ENCODE measurements at regions not wholly inside any gene's neighbourhood (a gene's known extent, or its start where the extent isn't known, plus 50 kb on each side); places are given as distances from the start of the nearest gene placed in this dataset.

DNA sequence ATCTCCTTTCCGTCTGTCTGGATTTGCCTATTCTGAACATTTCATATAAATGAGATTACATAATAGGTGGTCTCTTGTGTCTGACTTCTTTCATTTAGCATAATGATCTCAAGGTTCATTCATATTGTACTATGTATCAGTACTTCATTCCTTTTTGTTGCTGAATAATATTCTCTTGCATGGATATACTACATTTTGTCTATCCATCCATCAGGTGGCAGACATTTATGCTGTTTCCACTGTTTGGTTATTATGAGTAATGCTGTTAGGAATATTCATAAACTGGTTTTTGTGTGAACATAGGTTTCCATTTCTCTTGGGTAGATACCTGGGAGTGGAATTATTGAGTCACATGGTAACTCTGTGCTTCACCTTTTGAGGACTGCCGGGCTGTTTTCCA lies 148.2 kb upstream of the PMEPA1 start:
- WGBS, 5 donors, result 79 to 94% (median 85%) methylated on average over 2 of the region's 2 CpGs
- Histone ChIP-seq H3K27ac (no peak overlapping the region), H3K9me3 (no peaks in the 10 kb centered on the region), H3K36me3 (no peaks in the 10 kb centered on the region), H3K4me3 (no peak overlapping the region), H3K27me3 (peaks cover 0 to 17% (median 0%) of the 10 kb centered on the region in 3 donors), H3K4me1 (no peaks in the 10 kb centered on the region)
- no peak for DNase-seq
- TF ChIP-seq, protein P1, sequence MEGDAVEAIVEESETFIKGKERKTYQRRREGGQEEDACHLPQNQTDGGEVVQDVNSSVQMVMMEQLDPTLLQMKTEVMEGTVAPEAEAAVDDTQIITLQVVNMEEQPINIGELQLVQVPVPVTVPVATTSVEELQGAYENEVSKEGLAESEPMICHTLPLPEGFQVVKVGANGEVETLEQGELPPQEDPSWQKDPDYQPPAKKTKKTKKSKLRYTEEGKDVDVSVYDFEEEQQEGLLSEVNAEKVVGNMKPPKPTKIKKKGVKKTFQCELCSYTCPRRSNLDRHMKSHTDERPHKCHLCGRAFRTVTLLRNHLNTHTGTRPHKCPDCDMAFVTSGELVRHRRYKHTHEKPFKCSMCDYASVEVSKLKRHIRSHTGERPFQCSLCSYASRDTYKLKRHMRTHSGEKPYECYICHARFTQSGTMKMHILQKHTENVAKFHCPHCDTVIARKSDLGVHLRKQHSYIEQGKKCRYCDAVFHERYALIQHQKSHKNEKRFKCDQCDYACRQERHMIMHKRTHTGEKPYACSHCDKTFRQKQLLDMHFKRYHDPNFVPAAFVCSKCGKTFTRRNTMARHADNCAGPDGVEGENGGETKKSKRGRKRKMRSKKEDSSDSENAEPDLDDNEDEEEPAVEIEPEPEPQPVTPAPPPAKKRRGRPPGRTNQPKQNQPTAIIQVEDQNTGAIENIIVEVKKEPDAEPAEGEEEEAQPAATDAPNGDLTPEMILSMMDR (IDR thresholded peaks at IDR 0.05), result no peak
- no peak for TF ChIP-seq POLR2AphosphoS5 (IDR thresholded peaks at IDR 0.05)
- TF ChIP-seq EP300 (IDR thresholded peaks at IDR 0.05), result no peak
- TF ChIP-seq POLR2A (IDR thresholded peaks at IDR 0.05), result no peak
- intact Hi-C loops (cut with DNase I; ENCODE audit: low total_unique reads), result no loop called here

DNA sequence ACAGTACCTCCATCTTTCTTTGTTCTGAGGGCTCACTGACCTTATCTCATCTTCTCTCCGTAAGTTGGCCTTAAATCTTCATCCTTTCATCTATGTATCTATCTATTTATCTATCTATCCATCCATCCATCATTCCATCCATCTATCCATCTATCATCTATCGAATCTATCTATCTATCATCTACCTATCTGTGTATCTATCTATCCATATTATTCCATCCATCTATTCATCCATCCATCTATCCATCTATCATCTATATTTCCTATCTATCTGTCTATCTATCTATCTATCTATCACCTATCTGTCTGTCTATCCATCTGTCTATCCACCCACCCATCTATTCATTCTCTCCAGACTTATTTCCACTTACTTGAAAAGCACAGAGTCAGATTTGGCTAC lies 147.3 kb upstream of the PMEPA1 start:
- DNase-seq, result no peak
- TF ChIP-seq POLR2AphosphoS5 (IDR thresholded peaks at IDR 0.05), result no peak
- TF ChIP-seq EP300 (IDR thresholded peaks at IDR 0.05), result no peak
- TF ChIP-seq POLR2A (IDR thresholded peaks at IDR 0.05), result no peak
- TF ChIP-seq, protein P1 (IDR thresholded peaks at IDR 0.05), result no peak
- intact Hi-C loops (cut with DNase I; ENCODE audit: low total_unique reads), result no loop called here
- Histone ChIP-seq H3K27me3 (peaks cover 0 to 10% (median 0%) of the 10 kb centered on the region in 3 donors), H3K27ac (no peak overlapping the region), H3K9me3 (no peaks in the 10 kb centered on the region), H3K4me1 (no peaks in the 10 kb centered on the region), H3K36me3 (no peaks in the 10 kb centered on the region), H3K4me3 (no peak overlapping the region)
- 73 to 89% (median 87%) methylated on average over 2 of the region's 2 CpGs for WGBS, 5 donors

DNA sequence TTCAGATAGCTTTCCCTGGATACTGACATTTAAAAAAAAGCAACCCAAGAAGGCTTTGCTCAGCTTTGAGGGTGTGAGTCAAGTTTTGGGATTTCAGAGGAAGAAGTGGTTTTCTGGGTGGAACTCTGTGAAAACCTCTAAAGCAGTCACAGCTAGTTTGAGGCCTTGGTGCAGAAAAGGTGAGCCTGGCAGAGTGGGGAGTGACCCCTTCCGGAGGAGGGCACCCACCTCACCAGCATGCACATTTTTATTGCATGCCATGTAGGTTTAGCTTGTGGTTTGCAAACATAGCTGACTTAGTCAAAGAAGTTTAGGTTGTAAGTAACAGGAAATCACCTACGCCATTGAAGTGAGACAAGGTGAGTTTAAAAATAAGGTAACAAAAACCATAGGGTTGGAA lies 146.8 kb upstream of the PMEPA1 start:
- intact Hi-C loops (cut with DNase I; ENCODE audit: low total_unique reads), result no loop called here

DNA sequence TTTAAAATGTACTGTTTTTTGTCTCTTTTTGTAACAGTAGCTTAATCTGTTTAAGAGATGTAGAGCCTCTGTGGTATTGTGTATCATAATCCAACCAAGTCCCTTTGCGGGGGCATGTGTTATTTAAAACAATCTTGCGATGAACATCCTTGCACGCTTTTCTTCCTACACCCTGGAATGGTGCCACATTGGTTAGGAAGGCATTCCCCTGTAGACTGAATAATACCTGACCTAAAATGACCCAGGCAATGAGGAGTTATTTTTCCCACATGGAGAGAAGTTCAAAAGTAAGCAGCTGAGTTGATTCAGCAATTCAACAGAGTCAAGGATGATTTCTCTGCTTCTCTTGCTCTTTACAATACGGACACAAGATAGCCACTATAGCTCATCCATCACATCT lies 142.0 kb upstream of the PMEPA1 start:
- no peak overlapping the region for H3K4me3 ChIP-seq
- no peaks in the 10 kb centered on the region for H3K4me1 ChIP-seq
- 73 to 87% (median 78%) methylated on average over 4 of the region's 4 CpGs for WGBS, 5 donors
- TF ChIP-seq EP300 (IDR thresholded peaks at IDR 0.05) (no peak), POLR2AphosphoS5 (IDR thresholded peaks at IDR 0.05) (no peak), POLR2A (IDR thresholded peaks at IDR 0.05) (no peak)
- TF ChIP-seq, protein P1 (IDR thresholded peaks at IDR 0.05), result no peak
- H3K27me3 ChIP-seq, result no peaks in the 10 kb centered on the region
- no peak overlapping the region for H3K27ac ChIP-seq
- no peaks in the 10 kb centered on the region for H3K9me3 ChIP-seq
- DNase-seq, result no peak
- H3K36me3 ChIP-seq, result no peaks in the 10 kb centered on the region
- intact Hi-C loops (cut with DNase I; ENCODE audit: low total_unique reads), result no loop called here

More for the DNA sequence above, 146.8 kb upstream of the PMEPA1 start:
- DNase-seq, result no peak
- H3K9me3 ChIP-seq, result no peaks in the 10 kb centered on the region
- no peak overlapping the region for H3K4me3 ChIP-seq
- peaks cover 0 to 8% (median 0%) of the 10 kb centered on the region in 3 donors for H3K27me3 ChIP-seq
- no peaks in the 10 kb centered on the region for H3K36me3 ChIP-seq
- 77 to 85% (median 83%) methylated on average over 2 of the region's 2 CpGs for WGBS, 5 donors
- TF ChIP-seq, protein P1 (IDR thresholded peaks at IDR 0.05), result no peak
- no peak for TF ChIP-seq POLR2A (IDR thresholded peaks at IDR 0.05)
- no peak for TF ChIP-seq EP300 (IDR thresholded peaks at IDR 0.05)
- no peak for TF ChIP-seq POLR2AphosphoS5 (IDR thresholded peaks at IDR 0.05)
- H3K4me1 ChIP-seq, result no peaks in the 10 kb centered on the region
- no peak overlapping the region for H3K27ac ChIP-seq
